ENCODE measurements at regions not wholly inside any gene's neighbourhood (a gene's known extent, or its start where the extent isn't known, plus 50 kb on each side); places are given as distances from the start of the nearest gene placed in this dataset.

GRCh38 chr5:156189628-156190027 is 137.3 kb upstream of the SGCD start:
- Histone ChIP-seq H3K18ac (ENCODE audit: extremely low read depth, low read length) (no peak overlapping the region), H3K23ac (ENCODE audit: insufficient read length) (no peak overlapping the region), H3K4me1 (replicated peaks in 1 of 4; ENCODE audit: control insufficient read depth in 3 of 4, insufficient read depth in 4 of 4, low read length in 3 of 4) (no peaks in the 10 kb centered on the region), H3K36me3 (ENCODE audit: control insufficient read depth in 2 of 4, insufficient read depth in 4 of 4, low read length in 3 of 4) (no peaks in the 10 kb centered on the region), H2BK5ac (ENCODE audit: low read depth, low read length) (no peak overlapping the region), H3K4me2 (ENCODE audit: insufficient read depth in 1 of 2, low read depth in 2 of 2, low read length in 2 of 2) (no peak overlapping the region), H3K79me1 (ENCODE audit: low read depth, low read length) (no peaks in the 10 kb centered on the region), H3K9ac (replicated peaks in 1 of 4; ENCODE audit: extremely low read depth in 1 of 4, low read depth in 3 of 4, low read length in 3 of 4) (no peak overlapping the region), H2BK15ac (ENCODE audit: low read length) (no peak overlapping the region), H3K56ac (replicated peaks; ENCODE audit: insufficient read length, low read depth, low read length) (no peak overlapping the region), H3K4ac (replicated peaks; ENCODE audit: insufficient read length, low read depth, low read length) (no peak overlapping the region), H3K79me2 (ENCODE audit: control insufficient read depth in 1 of 2, insufficient read depth in 2 of 2, low read length in 2 of 2) (no peaks in the 10 kb centered on the region), H2AFZ (ENCODE audit: low read length) (no peak overlapping the region), H2BK120ac (replicated peaks; ENCODE audit: low read depth, low read length) (no peak overlapping the region), H3K27me3 (replicated peaks in 1 of 4; ENCODE audit: control insufficient read depth in 3 of 4, extremely low read depth in 1 of 4, insufficient read depth in 3 of 4, low read length in 3 of 4) (no peaks in the 10 kb centered on the region), H3K9me3 (ENCODE audit: insufficient read depth in 2 of 2, low read depth in 1 of 2, low read length in 1 of 2) (no peaks in the 10 kb centered on the region), H3K4me3 (ENCODE audit: extremely low read depth in 1 of 4, insufficient read depth in 2 of 4, low read depth in 3 of 4, low read length in 4 of 4) (no peak overlapping the region), H2AK5ac (ENCODE audit: low read depth, low read length) (no peak overlapping the region), H4K5ac (ENCODE audit: insufficient read length, low read depth, low read length) (no peak overlapping the region), H3K23me2 (ENCODE audit: low read depth, low read length) (no peaks in the 10 kb centered on the region), H2BK20ac (ENCODE audit: low read length) (no peak overlapping the region), H3K14ac (ENCODE audit: insufficient read length) (no peak overlapping the region), H4K20me1 (replicated peaks in 1 of 2; ENCODE audit: control insufficient read depth in 1 of 2, insufficient read depth in 2 of 2, low read length in 2 of 2) (no peaks in the 10 kb centered on the region), H4K91ac (replicated peaks; ENCODE audit: insufficient read length, low read length) (no peak overlapping the region), H4K8ac (ENCODE audit: extremely low read depth, insufficient read depth, low read length) (no peak overlapping the region), H2BK12ac (ENCODE audit: low read depth, low read length) (no peak overlapping the region), H3K27ac (ENCODE audit: low read depth, low read length) (no peak overlapping the region)
- 95% methylated on average over 4 of the region's 4 CpGs; no CpG with 5 or more reads in 1 of the 2 experiments for WGBS, 2 experiments (ENCODE audit: extremely low coverage in 1 of 2, insufficient coverage in 1 of 2, insufficient read length in 1 of 2, insufficient replicate concordance in 2 of 2, low coverage in 1 of 2, low lambda C conversion rate in 2 of 2, missing lambda C conversion rate in 1 of 2)
- no peak for FAIRE-seq
- no peak for DNase-seq (ENCODE audit: low read depth in 1 of 2, low spot score in 2 of 2)
- ChIA-PET POLR2A (ENCODE audit: partially characterized antibody) (no interaction called here), CTCF (ENCODE audit: partially characterized antibody) (no interaction called here)
- no peak for TF ChIP-seq POLR2AphosphoS5 (IDR thresholded peaks at IDR 0.05; ENCODE audit: low read depth, low read length)
- no peak for TF ChIP-seq YY1 (IDR thresholded peaks at IDR 0.05; ENCODE audit: low read depth, low read length)
- TF ChIP-seq RFX5 (IDR thresholded peaks at IDR 0.05; ENCODE audit: borderline replicate concordance, low read depth, low read length): no peak
- no peak for TF ChIP-seq CREB1 (IDR thresholded peaks at IDR 0.05)
- TF ChIP-seq ATF2 (IDR thresholded peaks at IDR 0.05; ENCODE audit: low read length): no peak
- TF ChIP-seq, protein P1, sequence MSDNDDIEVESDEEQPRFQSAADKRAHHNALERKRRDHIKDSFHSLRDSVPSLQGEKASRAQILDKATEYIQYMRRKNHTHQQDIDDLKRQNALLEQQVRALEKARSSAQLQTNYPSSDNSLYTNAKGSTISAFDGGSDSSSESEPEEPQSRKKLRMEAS (IDR thresholded peaks at IDR 0.05): no peak
- TF ChIP-seq EP300 (IDR thresholded peaks at IDR 0.05; ENCODE audit: borderline replicate concordance in 1 of 2, low read depth in 2 of 2, low read length in 2 of 2): no peak
- no peak for TF ChIP-seq USF2 (IDR thresholded peaks at IDR 0.05; ENCODE audit: low read length)
- TF ChIP-seq SAP30 (IDR thresholded peaks at IDR 0.05; ENCODE audit: insufficient read depth, insufficient replicate concordance, low read length): no peak
- no peak for TF ChIP-seq SUZ12 (IDR thresholded peaks at IDR 0.05; ENCODE audit: low read length)
- no peak for TF ChIP-seq CEBPB (IDR thresholded peaks at IDR 0.05; ENCODE audit: low read depth, low read length)
- no peak for TF ChIP-seq MAFK (IDR thresholded peaks at IDR 0.05; ENCODE audit: low read depth, low read length)
- TF ChIP-seq POLR2A (IDR thresholded peaks at IDR 0.05; ENCODE audit: control extremely low read depth in 1 of 2, low read depth in 2 of 2, low read length in 2 of 2): no peak

Measured in H1 (cell line).